GM10248 (cell line): ENCODE measurements at regions not wholly inside any gene's neighbourhood (a gene's known extent, or its start where the extent isn't known, plus 50 kb on each side); places are given as distances from the start of the nearest gene placed in this dataset.

ENCODE experiments used
- CTCF ChIA-PET: fragments of 300-600 bp; sonication (Branson Sonifier 250); formaldehyde crosslinking; extraction: SDS; loops from one replicate; lab custom pipeline; 2021; ENCODE audit warnings: antibody characterized with exemption; lab: Yijun Ruan, JAX
- POLR2A ChIA-PET: fragments of 350-650 bp; sonication (Branson Sonifier 250); formaldehyde crosslinking; extraction: SDS; loops from one replicate; lab custom pipeline; 2020; ENCODE audit warnings: antibody characterized with exemption; lab: Yijun Ruan, JAX
- DNase-seq: peaks from one replicate; pipeline ENCODE4 v3.0.0; 2012; ENCODE audit errors: extremely low spot score
- CTCF ChIP-seq: IDR thresholded peaks from 2 replicates; pipeline ENCODE4 v1.5.1; 2012; ENCODE audit warnings: mild to moderate bottlenecking, low read depth; ENCODE audit errors: extremely low read depth, missing control alignments, control extremely low read depth

GRCh38 chr18:45556222-45556621 is 59.1 kb upstream of the SLC14A2 start:
- POLR2A ChIA-PET = no interaction called here
- TF ChIP-seq CTCF = no peak
- CTCF ChIA-PET = interaction anchor here (0.7 to 1.6 kb wide), 2 partner anchors 25 to 167 kb away, joined by 3 to 4 read pairs; no protein-coding TSS in a partner anchor
- no peak for DNase-seq

- POLR2A ChIA-PET = no interaction called here
- CTCF ChIA-PET = interaction anchor here (1.6 kb wide), 1 partner anchor 24 kb away, joined by 4 read pairs; no protein-coding TSS in a partner anchor
Observed at GRCh38 chr18:45557287-45557686, 58.0 kb upstream of the SLC14A2 start.

GRCh38 chr18:45557779-45558178 is 57.5 kb upstream of the SLC14A2 start:
- no peak for TF ChIP-seq CTCF
- DNase-seq = no peak
- CTCF ChIA-PET = no interaction called here
- POLR2A ChIA-PET = no interaction called here

More at GRCh38 chr18:45557287-45557686, 58.0 kb upstream of the SLC14A2 start:
- no peak for TF ChIP-seq CTCF
- no peak for DNase-seq

GRCh38 chr18:45559258-45559657 is 56.0 kb upstream of the SLC14A2 start:
- TF ChIP-seq CTCF = no peak
- POLR2A ChIA-PET = no interaction called here
- CTCF ChIA-PET = no interaction called here
- DNase-seq = no peak

- POLR2A ChIA-PET = no interaction called here
- CTCF ChIA-PET = interaction anchor here (1.2 kb wide), 1 partner anchor 9 kb away, joined by 3 read pairs; no protein-coding TSS in a partner anchor
- no peak for TF ChIP-seq CTCF
- DNase-seq = no peak
Observed at GRCh38 chr18:45560870-45561269, 54.4 kb upstream of the SLC14A2 start.

GRCh38 chr18:45562567-45563479 is 52.5 kb upstream of the SLC14A2 start:
- no peak for TF ChIP-seq CTCF
- ChIA-PET CTCF (no interaction called here), POLR2A (no interaction called here)
- no peak for DNase-seq
